H9 (cell line): ENCODE measurements at regions not wholly inside any gene's neighbourhood (a gene's known extent, or its start where the extent isn't known, plus 50 kb on each side); places are given as distances from the start of the nearest gene placed in this dataset.
A peak's percentile ranks its signal among the peaks of the same experiment; 100 is the strongest.

Source experiments
- DNase-seq: peaks from one replicate; pipeline ENCODE4 v3.0.0-alpha.2; 2017
- H2AFZ ChIP-seq: one replicate; pipeline ENCODE4 v1.6.1; 2013; ENCODE audit warnings: mild to moderate bottlenecking, low read length, control low read depth, moderate library complexity
- H2AK5ac ChIP-seq: 2 replicates; pipeline ENCODE4 v1.6.1; 2013; ENCODE audit warnings: low read length, control low read depth, mixed read lengths; ENCODE audit not compliant: insufficient read length
- H2BK120ac ChIP-seq: one replicate; pipeline ENCODE4 v1.6.1; 2013; ENCODE audit warnings: low read depth, mild to moderate bottlenecking, low read length, control low read depth, inconsistent platforms; ENCODE audit not compliant: poor library complexity, severe bottlenecking
- H2BK12ac ChIP-seq: 2 replicates; pipeline ENCODE4 v1.6.1; 2013; ENCODE audit warnings: low read length, control low read depth, mixed read lengths, low read depth; ENCODE audit not compliant: insufficient read length
- H2BK15ac ChIP-seq: 2 replicates; pipeline ENCODE4 v1.6.1; 2013; ENCODE audit warnings: low read depth, low read length, control low read depth
- H2BK20ac ChIP-seq: one replicate; pipeline ENCODE4 v1.6.1; 2013; ENCODE audit warnings: low read depth, mild to moderate bottlenecking, low read length, control low read depth, inconsistent platforms; ENCODE audit not compliant: poor library complexity, severe bottlenecking
- H2BK5ac ChIP-seq: 2 replicates; pipeline ENCODE4 v1.6.1; 2013; ENCODE audit warnings: low read length, control low read depth, mixed read lengths; ENCODE audit not compliant: insufficient read length
- H3K14ac ChIP-seq: 2 replicates; pipeline ENCODE4 v1.6.1; 2013; ENCODE audit warnings: low read length, control low read depth; ENCODE audit not compliant: insufficient read depth
- H3K18ac ChIP-seq: 2 replicates; pipeline ENCODE4 v1.6.1; 2013; ENCODE audit warnings: low read depth, mild to moderate bottlenecking, mixed read lengths, low read length, control low read depth; ENCODE audit not compliant: insufficient read length
- H3K23ac ChIP-seq: 2 replicates; pipeline ENCODE4 v1.6.1; 2013; ENCODE audit warnings: low read length, control low read depth, mixed read lengths, low read depth; ENCODE audit not compliant: insufficient read length
- H3K23me2 ChIP-seq: 2 replicates; pipeline ENCODE4 v1.6.1; 2013; ENCODE audit warnings: low read depth, mild to moderate bottlenecking, mixed read lengths, low read length, control low read depth; ENCODE audit not compliant: insufficient read length, poor library complexity, severe bottlenecking
- H3K27ac ChIP-seq: 2 replicates; pipeline ENCODE4 v1.5.1; 2013; ENCODE audit warnings: low read length, control low read depth, mixed read lengths, low read depth; ENCODE audit not compliant: insufficient read length
- H3K27me3 ChIP-seq: 2 replicates; pipeline ENCODE4 v1.6.1; 2013; ENCODE audit warnings: low read length, control low read depth, inconsistent platforms; ENCODE audit not compliant: insufficient read depth
- H3K4ac ChIP-seq: 2 replicates; pipeline ENCODE4 v1.6.1; 2013; ENCODE audit warnings: low read depth, mild to moderate bottlenecking, control low read depth, inconsistent platforms, low read length, moderate library complexity
- H3K4me1 ChIP-seq: 2 replicates; pipeline ENCODE4 v1.6.1; 2013; ENCODE audit warnings: low read length, control low read depth, inconsistent platforms; ENCODE audit not compliant: insufficient read depth
- H3K4me2 ChIP-seq: 2 replicates; pipeline ENCODE4 v1.6.1; 2013; ENCODE audit warnings: low read length, control low read depth, mixed read lengths; ENCODE audit not compliant: insufficient read length, insufficient read depth
- H3K56ac ChIP-seq: 2 replicates; pipeline ENCODE4 v1.6.1; 2013; ENCODE audit warnings: low read depth, mild to moderate bottlenecking, mixed read lengths, low read length, control low read depth; ENCODE audit not compliant: insufficient read length
- H3K79me1 ChIP-seq: 2 replicates; pipeline ENCODE4 v1.6.1; 2013; ENCODE audit warnings: low read depth, mild to moderate bottlenecking, moderate library complexity, low read length, control low read depth, inconsistent platforms; ENCODE audit not compliant: insufficient read depth, poor library complexity, severe bottlenecking
- H3K79me2 ChIP-seq: 2 replicates; pipeline ENCODE4 v1.6.1; 2013; ENCODE audit warnings: low read length, control low read depth, inconsistent platforms; ENCODE audit not compliant: insufficient read depth
- H3K9ac ChIP-seq: 2 replicates; pipeline ENCODE4 v1.6.1; 2013; ENCODE audit warnings: low read length, control low read depth, mixed read lengths; ENCODE audit not compliant: insufficient read length; ENCODE audit errors: extremely low read depth
- H3K9me3 ChIP-seq: one replicate; pipeline ENCODE4 v1.6.1; 2013; ENCODE audit warnings: low read depth, low read length, inconsistent platforms; ENCODE audit not compliant: control insufficient read depth
- H3T11ph ChIP-seq: one replicate; pipeline ENCODE4 v1.6.1; 2013; ENCODE audit warnings: mild to moderate bottlenecking, low read length, control low read depth, inconsistent platforms
- H4K20me1 ChIP-seq: one replicate; pipeline ENCODE4 v1.6.1; 2013; ENCODE audit not compliant: control insufficient read depth, insufficient read length, insufficient read depth
- H4K5ac ChIP-seq: 2 replicates; pipeline ENCODE4 v1.6.1; 2013; ENCODE audit warnings: low read depth, mild to moderate bottlenecking, mixed read lengths, low read length, control low read depth; ENCODE audit not compliant: insufficient read length
- H4K8ac ChIP-seq: replicated peaks from 2 replicates; pipeline ENCODE4 v1.6.1; 2013; ENCODE audit warnings: low read length, control low read depth, mixed read lengths, low read depth; ENCODE audit not compliant: insufficient read length
- H4K91ac ChIP-seq: 2 replicates; pipeline ENCODE4 v1.6.1; 2013; ENCODE audit warnings: low read depth, mild to moderate bottlenecking, moderate library complexity, mixed read lengths, low read length, control low read depth; ENCODE audit not compliant: insufficient read length
- H3K27ac Mint-ChIP-seq, 3 experiments: 2 replicates in 2 of 3; 3 replicates in 1 of 3; pipeline ENCODE4 v1.8.0; 2020 to 2021; ENCODE audit warnings: mixed read lengths in 3 of 3, mild to moderate bottlenecking in 1 of 3, moderate library complexity in 1 of 3
- H3K27me3 Mint-ChIP-seq: 2 replicates; pipeline ENCODE4 v1.8.0; 2021; ENCODE audit warnings: low read depth, mild to moderate bottlenecking, moderate library complexity, mixed read lengths
- H3K36me3 Mint-ChIP-seq, 3 experiments: 2 replicates in 2 of 3; 3 replicates in 1 of 3; pipeline ENCODE4 v1.8.0; 2020 to 2021; ENCODE audit warnings: low read depth in 3 of 3, mixed read lengths in 3 of 3; ENCODE audit not compliant: insufficient read depth in 1 of 3
- H3K4me1 Mint-ChIP-seq, 2 experiments: 2 replicates each; pipeline ENCODE4 v1.8.0; 2020; ENCODE audit warnings: mixed read lengths in 2 of 2
- H3K4me3 Mint-ChIP-seq, 2 experiments: 2 replicates in 1 of 2; 3 replicates in 1 of 2; pipeline ENCODE4 v1.8.0; 2020 to 2021; ENCODE audit warnings: mild to moderate bottlenecking in 2 of 2, mixed read lengths in 2 of 2, moderate library complexity in 1 of 2
- H3K9me3 Mint-ChIP-seq, 2 experiments: 2 replicates in 1 of 2; 3 replicates in 1 of 2; pipeline ENCODE4 v1.8.0; 2020; ENCODE audit warnings: mild to moderate bottlenecking in 2 of 2, mixed read lengths in 2 of 2, moderate library complexity in 1 of 2
- CTCF ChIP-seq: fragments of 200-600 bp; sonication (generic); conservative IDR thresholded peaks from 3 replicates; pipeline ENCODE4 v1.8.0; 2021; ENCODE audit warnings: antibody characterized with exemption, mild to moderate bottlenecking
- WGBS: extraction: QIAGEN DNeasy Blood & Tissue Kit; methylation state at CpG from one replicate; pipeline ENCODE4 v1.1.7; 2013; ENCODE audit warnings: missing lambda C conversion rate, low lambda C conversion rate, mixed read lengths; ENCODE audit not compliant: insufficient read length; ENCODE audit errors: extremely low coverage; 5-methylcytosine and 5-hydroxymethylcytosine counted together

- Histone ChIP-seq H2BK12ac (no peak overlapping the region), H3K18ac (no peak overlapping the region), H3K79me2 (no peaks in the 10 kb centered on the region), H3K4me1 (peaks cover 3% of the 10 kb centered on the region; the same call in 1 of the 2 replicates), H3K4ac (no peak overlapping the region), H2BK120ac (no peak overlapping the region), H3K23ac (no peak overlapping the region), H3K4me2 (no peak overlapping the region), H4K8ac (no peak overlapping the region), H4K20me1 (no peaks in the 10 kb centered on the region), H3T11ph (no peak overlapping the region), H3K14ac (no peak overlapping the region), H3K23me2 (no peaks in the 10 kb centered on the region), H4K91ac (no peak overlapping the region), H3K27ac (no peak overlapping the region), H2BK15ac (no peak overlapping the region), H3K27me3 (no peaks in the 10 kb centered on the region), H2BK20ac (no peak overlapping the region), H2AK5ac (no peak overlapping the region), H3K56ac (no peak overlapping the region), H3K79me1 (no peaks in the 10 kb centered on the region), H3K9me3 (no peaks in the 10 kb centered on the region), H2BK5ac (no peak overlapping the region), H3K9ac (no peak overlapping the region), H4K5ac (no peak overlapping the region), H2AFZ (no peak overlapping the region)
- H3K4me1 Mint-ChIP-seq = peaks cover 26 to 30% of the 10 kb centered on the region in 2 experiments
- H3K27me3 Mint-ChIP-seq = no peaks in the 10 kb centered on the region
- no CpG with 5 or more reads among the region's 3 CpGs for WGBS
- TF ChIP-seq CTCF = no peak
- H3K36me3 Mint-ChIP-seq = peaks cover 0 to 1% (median 0%) of the 10 kb centered on the region in 3 experiments; a peak in 3 of 7 replicates
- peak overlapping the region in 1 of 3 experiments; percentile 76; a peak in 1 of 7 replicates for H3K27ac Mint-ChIP-seq
- no peak overlapping the region for H3K4me3 Mint-ChIP-seq
- no peak for DNase-seq
- no peaks in the 10 kb centered on the region for H3K9me3 Mint-ChIP-seq
These were observed 383.4 kb downstream of the EFNB2 start for GRCh38 chr13:106152047-106152446.
